ENCODE measurements at regions not wholly inside any gene's neighbourhood (a gene's known extent, or its start where the extent isn't known, plus 50 kb on each side); places are given as distances from the start of the nearest gene placed in this dataset.

GRCh38 chr22:42324566-42324965, 54.1 kb upstream of the TCF20 start:
- TF ChIP-seq EZH2 (IDR thresholded peaks at IDR 0.05; ENCODE audit: borderline replicate concordance) (no peak), CTCF (IDR thresholded peaks at IDR 0.05; ENCODE audit: poor library complexity) (no peak)

All from hepatocyte (in vitro differentiated cells).